Right lung (tissue), 2 donors: ENCODE measurements at regions not wholly inside any gene's neighbourhood (a gene's known extent, or its start where the extent isn't known, plus 50 kb on each side); places are given as distances from the start of the nearest gene placed in this dataset.

Experiments
- DNase-seq, 2 donors: peaks; one replicate each; pipeline ENCODE4 v3.0.0-alpha.2; 2013

DNA sequence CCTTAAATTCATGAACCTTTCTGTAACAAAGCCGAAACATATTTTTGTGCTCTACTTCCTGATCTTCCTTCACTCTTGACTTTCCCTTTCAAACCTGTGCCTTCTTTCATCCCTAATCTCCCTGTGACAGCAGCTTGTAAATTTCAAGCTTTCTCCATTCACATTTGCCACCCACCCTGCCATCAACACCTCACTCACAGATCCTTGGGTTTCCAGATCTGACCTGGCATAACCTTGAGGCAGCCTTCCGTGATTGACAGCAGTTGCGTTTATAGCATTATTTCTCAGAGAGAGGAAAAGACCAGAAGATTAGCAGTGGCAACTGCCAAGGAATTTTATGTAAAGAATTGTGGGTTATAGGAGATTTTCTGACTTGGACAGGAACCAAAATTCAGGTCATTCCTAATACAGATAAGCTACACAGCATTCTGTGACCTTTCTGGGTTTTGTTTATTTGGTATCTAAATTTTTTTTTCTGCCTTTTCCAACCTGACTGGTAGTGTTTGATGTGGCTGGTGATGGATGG lies 260.0 kb downstream of the NR2F1-AS1 start:
- DNase-seq = no peak

DNA sequence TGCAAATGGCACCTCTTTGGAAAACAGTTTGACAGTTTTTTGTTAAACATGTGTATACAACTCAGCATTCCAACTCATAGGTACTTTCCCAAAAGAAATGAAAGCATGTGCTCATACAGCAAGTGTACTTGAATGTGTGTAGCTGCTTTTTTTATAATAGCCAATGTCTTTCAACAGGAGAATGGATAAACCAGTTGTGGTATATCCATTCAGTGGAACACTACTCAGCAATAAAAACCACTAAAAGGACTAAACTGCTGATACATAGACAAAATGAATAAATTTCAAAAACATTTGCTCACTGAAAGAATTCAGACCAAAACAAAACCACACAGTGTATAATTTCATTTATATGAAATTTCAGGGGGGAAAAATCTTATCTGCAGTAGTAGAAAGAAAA lies 267.3 kb downstream of the NR2F1-AS1 start:
- no peak for DNase-seq

DNA sequence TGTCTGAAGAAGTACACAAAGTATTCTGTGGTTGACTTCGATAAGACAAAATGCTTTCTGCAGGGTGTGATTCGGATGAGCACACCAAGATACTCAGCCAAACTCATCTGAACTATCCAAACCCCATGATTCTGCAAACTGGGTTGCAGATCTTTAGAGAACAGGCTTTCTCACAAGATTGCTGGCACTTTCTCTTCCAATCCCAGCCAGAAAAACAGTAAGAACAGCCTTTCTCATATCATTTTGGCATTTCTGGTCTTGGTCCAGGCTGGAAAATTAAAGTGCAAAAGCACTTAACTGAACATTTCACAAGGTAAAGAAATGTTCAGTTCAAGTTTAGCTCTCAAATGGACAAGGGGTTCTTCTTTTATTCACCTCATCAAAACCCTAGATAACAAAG lies 269.1 kb downstream of the NR2F1-AS1 start:
- peak; percentile 78 to 80 for DNase-seq

DNA sequence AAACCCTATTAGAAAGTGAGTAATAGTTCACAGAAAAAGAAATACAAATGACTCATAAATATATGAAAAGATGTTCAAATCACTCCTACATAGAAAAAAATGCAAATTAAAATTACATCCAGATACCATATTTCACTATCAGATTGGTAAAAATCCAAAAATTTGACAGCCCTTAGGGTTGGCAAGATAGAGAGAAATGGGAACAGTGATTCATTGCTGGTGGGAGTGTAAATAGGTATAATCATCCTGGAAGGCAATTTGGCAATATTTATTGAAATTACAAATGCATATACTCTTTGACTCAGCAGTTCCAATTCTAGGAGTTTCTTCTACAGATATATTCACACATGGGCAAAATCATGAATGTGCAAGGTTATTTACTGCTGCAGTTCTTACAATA lies 273.5 kb downstream of the NR2F1-AS1 start:
- no peak for DNase-seq

DNA sequence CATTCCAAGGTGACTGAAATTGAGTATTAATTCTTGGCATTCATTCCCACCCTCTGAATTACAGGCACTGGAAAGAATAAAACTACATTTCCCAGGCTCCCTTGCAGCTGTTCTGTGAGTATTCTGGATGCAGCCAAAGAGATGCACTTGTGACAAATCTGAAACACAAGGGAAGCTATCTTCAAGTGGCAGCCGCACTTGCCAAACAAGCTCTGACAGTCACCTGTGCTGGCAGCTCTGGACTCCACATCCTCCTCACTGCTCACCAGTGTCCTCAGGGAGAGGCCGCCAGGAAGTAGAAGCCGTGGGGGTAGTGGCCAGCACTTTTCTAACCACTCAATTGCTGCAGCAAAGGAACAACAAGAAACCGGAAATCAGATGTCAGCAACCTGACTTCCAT lies 275.0 kb downstream of the NR2F1-AS1 start:
- DNase-seq = no peak

DNA sequence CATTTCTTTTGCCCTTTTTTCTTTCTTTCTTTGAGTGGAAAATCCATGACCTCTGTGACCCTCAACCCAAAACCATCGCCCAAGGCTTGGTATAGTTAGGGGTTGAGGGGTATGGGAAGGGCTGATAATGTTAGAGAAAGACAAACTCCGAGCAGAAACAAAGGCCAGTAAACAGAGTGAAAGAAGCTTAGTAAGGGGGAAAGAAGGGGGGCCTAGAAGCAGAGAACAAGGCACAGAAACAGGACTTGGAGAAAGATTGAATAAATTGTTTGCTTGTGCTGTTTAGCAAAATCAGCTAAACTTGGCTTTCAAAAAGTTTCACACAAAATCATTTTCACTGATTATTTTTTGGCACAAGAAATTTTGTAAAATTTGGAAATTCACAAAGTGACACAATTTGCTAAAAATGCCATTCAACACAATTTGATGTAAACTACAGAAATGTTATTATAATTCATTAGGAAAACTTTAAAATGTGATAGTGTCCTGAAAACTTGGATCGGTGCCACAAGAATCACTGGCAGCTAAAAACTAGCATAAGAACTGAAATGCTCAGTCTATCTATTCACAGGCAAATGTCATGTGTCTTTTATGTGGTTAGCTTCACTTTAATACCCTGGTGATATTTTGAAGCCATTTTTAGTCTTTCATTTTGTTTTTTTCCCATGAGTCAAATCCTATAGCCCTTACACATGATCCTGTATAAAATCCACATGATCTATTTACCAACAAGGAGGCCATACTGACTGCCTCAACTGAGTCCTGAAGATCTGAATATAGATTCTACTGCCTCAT lies 276.4 kb downstream of the NR2F1-AS1 start:
- DNase-seq = peak; percentile 59 to 64

DNA sequence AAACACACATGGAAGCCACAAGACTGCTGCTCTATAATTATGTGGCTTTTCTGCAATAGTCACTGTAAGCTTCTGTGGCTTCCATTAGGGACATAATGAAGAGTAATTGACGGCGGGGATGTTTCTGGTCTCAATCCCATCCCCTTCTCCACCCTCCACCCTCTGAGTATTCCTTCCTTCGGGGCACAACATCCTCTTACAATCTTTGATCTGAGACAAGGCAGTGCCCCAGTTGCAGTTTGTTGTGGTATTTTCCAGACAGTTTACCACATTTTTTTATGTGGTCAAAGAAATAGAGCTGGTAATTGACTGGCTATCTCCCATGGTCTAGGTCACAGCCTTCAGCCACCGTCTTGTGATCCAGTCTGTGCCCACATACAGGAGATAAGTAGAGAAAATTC lies 277.7 kb downstream of the NR2F1-AS1 start:
- no peak for DNase-seq

DNA sequence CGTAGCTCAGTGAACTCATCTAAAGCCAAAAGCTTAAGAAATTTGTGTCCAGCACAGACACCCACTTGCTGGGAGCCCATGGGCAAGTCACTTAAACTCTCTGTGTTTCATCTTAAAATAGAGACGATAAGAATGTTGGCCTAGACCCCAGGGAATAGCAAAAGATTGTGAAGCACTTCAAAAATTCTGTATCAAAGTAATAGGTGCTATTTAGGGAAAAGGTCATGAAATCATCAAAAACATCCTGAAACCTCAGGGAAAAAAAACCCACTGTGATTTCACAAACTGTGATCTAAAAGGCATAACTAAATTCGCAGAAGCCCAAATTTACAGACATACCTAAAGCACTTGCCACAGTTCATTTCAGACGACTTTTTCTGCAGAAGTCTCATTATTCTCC lies 278.3 kb downstream of the NR2F1-AS1 start:
- DNase-seq = no peak

DNA sequence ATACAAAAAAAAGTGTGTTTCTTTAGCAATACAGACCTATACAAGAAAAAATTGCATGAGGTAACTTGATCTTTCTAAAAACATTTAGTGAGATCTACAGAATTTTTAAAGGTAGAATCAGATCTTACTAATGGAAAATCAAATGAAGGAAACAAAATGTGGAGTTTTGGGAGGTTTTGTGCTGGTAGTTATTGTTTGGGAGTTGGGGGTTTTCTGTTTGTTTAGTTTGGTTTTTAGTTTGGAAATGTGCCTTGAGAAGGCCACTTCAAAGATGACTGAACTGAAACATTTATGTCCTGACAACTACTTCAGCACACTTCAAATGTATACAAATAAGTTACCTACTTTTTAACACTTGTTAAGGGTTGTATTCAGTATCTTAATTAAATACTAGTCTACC lies 280.1 kb downstream of the NR2F1-AS1 start:
- no peak for DNase-seq

DNA sequence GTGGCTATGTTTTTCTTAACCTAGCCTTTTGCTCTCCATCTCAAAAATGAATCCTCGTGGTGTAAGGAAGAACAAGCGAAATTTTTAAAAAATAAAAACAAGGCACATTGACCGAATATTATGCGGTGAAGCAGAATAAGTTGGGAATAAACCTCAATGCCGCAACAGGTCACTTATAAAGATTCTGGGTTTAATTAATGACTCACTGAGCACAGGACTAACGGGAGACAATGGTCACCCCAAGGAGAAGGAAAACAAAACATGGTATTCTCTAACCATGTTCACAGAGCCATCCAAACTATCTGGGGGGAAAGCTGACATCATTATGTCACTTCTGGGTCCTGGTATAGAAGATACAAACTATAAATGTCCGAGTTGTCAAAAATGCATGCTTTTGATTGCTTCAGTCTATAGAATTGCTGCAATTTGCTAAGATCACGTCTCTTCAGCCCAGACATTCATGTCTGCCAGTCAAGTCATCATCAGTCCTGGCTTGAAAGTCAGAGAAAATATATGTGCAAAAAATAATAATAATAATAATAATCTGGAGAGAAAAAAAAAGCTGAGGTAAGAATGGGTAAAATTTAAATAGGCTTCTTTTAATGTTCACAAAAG lies 280.6 kb downstream of the NR2F1-AS1 start:
- no peak for DNase-seq

DNA sequence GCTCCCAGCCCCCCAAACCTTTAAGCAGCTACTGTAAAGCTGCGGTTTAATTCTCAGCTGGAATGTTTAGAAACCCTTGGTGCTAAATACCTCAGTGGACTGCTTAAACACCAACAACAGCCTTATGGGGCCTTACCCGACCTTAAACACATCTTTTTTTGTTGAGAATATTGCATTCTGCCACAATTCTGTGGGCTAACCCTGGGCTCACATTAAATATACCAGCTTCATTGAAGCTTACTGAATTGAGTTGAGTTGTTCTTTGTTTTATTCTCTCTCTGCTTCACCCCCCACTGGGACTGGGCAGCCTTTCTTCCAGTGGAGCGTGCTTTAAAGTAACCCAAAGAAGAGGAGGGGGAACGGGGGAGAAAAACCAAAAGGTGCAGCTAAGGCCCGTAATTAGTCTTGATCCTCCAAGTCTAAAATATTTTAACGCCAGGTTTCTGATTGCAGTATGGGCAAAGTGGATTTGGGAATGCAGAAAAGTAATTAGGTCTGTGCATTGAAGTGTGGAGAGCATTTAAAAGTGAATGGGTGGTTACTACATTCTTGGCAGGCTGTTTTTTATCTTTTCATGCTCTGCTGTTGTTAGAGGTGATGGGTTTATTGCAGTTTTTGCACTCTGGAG lies 281.2 kb downstream of the NR2F1-AS1 start:
- DNase-seq = no peak

DNA sequence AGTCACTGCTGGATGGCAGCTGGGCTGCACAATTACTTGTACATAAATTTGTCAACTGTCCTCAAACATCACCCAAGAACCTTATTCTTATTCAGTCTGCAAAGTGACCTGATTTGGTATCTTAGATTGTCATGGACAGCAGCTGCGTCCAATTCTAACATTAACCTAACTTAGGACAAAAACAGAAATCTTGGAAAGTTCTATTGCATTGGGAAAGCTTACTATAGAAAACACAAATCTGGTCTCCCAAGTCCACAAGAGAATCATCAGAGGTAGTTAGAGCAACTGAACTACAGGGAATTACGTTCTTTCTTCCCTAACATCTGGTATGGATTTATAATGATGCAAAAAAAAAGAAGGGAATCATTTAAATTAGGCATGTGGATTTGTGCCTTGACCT lies 283.9 kb downstream of the NR2F1-AS1 start:
- no peak for DNase-seq

DNA sequence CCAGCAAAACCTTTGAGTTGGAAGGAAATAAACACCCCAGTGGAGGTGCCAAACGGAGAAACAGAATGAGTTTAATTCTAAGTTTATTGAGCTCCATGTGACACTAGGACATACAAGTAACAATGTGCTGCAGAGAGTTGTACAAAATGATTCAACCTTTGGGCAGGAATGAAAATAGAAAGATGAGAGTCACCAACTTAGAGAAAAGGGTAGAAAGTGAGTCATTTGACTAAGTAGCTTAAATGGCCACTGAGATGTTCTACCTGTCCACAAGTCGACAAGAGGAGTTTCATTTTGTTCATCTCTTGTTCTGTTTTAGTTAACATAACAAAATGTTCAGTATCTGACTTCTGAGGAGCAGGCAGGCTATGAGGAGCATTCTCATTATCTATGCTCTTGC lies 284.7 kb downstream of the NR2F1-AS1 start:
- no peak for DNase-seq

DNA sequence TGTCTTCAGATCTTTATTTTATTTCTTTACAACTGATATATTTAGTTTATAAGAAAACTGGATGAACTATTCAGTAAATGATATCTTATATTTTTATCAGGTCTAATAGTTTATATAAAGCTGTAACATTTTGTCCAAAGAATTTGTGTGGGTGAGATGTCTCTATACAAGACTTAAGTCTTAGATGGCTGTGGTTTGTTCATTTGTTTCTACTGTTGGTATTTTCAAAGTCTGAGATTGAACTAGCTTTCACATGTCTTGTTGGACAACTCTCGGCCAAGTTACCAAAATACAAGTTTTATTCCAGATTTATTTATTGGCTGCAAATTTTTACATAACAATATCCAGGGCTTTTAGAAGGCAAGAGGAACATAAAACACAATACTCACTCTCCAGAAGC lies 286.0 kb downstream of the NR2F1-AS1 start:
- no peak for DNase-seq

DNA sequence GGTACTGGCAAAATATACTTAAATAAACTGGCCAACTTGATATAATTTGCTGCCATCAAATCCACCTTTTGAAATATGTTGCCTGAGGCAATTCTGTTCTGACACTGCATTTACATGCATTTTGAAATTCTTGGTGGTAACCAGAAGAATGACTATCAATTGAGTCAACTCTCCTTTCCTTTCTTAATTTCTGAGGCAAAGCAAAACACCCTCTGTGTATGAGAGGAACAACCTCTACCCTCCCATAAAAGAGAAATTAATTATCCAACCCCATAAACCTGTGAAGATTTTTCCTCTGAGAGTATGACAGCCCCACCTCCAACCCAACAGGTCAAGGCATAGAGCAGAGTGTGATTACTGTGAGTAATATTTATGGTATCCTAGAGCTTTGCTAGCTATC lies 286.8 kb downstream of the NR2F1-AS1 start:
- DNase-seq = no peak

DNA sequence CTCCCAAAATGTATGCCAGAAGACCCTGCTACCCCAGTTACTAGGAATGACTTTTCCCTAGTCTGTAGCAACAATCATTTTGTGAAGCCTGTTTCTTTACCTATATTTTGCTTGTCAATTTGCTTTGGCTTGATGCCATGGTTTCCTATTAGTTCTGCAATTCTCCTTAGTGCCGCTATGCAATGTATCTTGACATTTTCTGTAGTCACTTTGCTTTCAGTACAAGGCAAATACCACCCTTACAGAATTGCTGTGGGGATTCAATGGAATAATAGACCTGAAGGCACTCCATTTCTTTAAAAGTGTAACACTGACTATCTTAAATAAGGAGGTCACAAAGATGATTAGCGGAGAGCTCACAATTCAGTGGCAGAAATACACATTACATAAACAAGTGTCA lies 291.1 kb downstream of the NR2F1-AS1 start:
- no peak for DNase-seq

DNA sequence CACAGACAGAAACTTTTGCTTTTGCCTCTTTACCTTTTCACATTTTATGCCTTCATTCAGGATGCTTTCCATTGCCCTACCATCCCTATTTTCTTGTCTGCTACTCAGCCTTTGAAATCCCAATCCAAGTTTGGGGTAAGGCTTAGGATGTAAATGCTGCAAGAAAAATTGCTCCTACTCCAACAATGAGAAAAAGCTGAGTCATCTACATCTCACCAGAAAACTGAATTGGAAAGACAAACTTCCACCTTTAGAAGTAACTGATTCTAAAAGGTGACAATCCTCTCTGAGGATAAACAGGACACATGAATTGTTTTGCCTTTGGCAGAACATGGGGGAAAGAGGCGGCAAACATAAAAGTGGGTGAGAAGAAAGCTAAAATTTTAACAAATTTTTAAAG lies 295.6 kb downstream of the NR2F1-AS1 start:
- no peak for DNase-seq

DNA sequence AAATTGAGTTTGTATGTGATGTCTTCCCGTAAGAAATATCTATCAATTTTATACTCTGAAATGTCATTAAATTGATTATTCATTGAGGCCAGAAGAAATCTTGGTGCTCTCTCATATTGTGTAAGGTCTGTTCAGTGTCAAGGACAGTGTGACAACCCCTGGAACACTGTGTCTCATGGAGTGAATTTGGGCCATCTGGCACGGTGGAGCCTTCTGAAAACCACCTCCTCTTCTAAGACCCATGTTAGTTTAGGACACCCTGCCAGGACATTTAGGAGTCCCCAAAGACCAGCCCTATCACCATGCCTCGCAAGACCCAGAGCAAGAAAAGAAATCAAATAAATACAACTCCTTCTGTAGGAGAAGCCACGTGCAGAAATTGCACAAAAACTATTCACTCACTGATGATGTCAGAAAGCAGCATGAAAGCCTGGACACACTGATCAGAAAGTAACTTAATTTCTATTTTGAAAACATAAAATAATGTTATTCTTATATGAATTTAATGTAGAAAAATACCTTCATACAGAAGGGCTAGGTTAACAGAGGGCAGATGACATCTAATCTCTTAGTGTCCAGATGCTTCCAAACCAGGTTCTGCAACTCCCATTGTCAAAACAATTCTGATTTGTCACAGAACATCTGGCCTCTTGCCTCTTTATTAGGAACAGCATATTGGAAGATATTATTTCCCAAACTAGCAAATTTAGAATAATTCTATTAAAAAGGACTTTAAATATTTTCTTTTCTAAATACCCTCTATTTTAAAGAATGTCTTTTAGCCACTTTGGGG lies 298.8 kb downstream of the NR2F1-AS1 start:
- DNase-seq = no peak

DNA sequence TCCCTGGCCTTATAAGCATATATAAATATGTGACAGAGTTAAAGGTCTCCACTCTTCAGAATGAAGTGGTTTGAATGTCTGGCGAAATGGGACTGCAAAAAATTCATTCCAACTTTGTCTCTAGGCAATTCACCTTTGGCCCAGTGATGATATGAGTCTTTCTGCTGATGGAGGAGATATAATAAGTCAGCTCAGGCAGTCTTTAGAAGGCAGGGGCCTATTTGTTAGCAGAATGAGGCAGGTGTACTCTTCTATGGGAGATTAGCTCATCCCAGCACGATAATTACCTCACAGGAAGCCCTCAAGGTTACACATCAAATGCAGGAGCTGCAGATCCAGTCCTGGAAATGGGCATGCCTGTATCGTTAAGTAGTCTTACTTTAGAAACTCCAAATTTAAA lies 300.5 kb downstream of the NR2F1-AS1 start:
- no peak for DNase-seq

DNA sequence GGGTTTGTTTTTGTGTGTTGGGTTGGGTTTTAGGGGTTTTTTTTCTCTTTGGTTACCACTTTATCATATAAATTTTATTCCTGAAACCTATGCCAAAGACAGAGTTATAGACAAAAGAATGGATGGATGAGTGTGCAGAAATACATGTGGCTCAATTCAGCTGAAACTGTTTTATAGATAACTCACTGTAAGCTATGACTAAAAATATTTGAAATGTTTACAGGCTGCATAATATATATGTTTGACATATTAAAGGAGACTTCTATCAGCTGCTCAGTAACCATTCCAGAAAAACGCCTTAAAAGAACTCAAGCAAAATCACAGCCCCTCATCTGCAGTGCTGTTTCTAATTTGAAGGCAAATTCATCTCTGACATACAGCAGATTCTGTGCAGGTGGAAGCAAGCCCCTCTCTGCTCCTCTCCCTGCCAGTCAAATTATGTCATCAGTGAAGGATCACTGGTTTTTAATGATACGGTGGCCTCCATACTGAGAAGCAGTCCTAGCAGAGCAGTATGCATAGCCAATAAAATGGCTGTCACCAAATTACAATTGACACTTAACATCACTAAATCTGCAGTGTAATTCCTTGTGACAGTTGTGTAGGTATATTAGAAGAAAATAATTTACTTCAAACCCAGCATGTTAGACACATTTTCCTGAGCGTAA lies 301.6 kb downstream of the NR2F1-AS1 start:
- no peak for DNase-seq

DNA sequence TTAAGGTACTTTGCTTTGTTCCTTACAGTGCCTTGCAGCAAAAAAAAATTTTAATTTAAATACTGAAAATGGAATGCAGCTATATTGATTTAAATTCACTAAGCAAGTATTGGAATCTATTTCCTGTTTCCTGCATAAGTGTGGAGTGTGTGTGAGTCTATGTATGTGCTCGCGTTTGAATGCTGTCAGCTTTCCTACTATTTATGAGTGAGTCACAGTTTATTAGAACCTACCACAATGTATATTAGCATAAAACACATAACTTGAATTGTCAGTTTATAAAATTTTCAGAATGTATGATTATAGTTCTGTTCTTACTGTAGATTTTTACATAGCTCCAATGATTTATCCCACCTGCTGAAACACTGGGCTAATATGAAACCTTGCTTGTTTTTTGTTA lies 302.1 kb downstream of the NR2F1-AS1 start:
- DNase-seq = no peak

DNA sequence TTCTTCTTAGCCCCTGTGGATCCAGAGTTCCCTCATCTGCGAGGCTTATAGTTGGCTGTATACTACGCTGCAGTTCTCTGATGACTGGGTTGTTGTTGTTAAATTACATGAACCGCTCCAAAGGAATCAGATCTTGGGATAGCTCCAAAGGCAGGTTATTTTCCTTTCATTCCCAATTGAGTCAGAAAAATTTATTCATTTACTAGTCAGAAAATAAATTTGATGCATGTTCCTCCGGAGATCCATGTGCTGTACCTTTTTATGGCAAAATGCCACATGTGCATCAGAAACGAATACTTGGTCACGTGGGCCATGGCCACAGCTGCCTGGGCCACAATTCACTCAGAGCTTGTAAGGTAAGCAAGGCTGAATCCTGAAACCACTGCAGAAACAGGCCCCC lies 304.0 kb downstream of the NR2F1-AS1 start:
- no peak for DNase-seq
